GM19452 (cell line): ENCODE measurements at regions not wholly inside any gene's neighbourhood (a gene's known extent, or its start where the extent isn't known, plus 50 kb on each side); places are given as distances from the start of the nearest gene placed in this dataset.

Source experiments
- ATAC-seq: cut with Tn5 transposase; IDR thresholded peaks from one replicate; pipeline ENCODE4 v1.9.1; 2021; ENCODE audit not compliant: unreplicated experiment

GRCh38 chr12:100675432-100675831, 101.9 kb downstream of the GAS2L3 start:
- no peak for ATAC-seq

DNA sequence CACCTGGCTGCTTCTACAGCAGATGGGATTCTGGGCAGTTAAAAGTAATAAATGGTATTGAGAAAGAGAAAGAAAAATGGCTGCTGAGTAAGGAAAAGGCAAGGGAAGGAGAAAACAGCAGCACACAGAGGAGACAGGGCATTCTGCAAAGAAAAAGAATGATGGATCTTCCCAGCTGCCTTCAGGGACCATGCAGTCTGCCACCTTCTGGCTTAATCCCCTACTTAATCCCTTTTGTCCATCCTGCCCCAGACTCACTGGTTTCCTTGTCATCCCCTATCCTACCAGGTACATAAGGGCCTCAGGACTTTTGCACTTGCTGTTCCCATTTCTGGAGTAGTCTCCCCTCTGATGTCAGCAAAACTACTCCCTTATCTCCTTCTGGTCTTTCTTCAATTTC, 107.6 kb downstream of the GAS2L3 start:
- ATAC-seq = no peak

DNA sequence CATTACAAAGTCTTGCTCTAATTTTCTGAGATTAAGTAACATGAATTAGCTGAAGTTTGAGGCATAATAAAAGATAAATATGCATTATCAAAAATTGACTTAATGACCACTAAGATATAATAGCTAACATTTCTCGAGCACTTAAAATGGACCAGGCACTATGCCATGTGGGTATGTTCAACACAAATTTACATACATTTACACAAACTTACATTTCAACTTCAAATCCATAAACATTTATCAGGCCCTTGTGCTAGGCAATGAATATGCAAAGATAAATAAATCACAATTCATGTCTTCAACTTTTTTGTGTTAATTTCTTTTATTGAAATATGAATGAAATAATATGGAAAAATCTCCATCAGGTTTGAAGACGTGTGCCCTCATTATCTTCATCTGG, 108.7 kb downstream of the GAS2L3 start:
- ATAC-seq = no peak

DNA sequence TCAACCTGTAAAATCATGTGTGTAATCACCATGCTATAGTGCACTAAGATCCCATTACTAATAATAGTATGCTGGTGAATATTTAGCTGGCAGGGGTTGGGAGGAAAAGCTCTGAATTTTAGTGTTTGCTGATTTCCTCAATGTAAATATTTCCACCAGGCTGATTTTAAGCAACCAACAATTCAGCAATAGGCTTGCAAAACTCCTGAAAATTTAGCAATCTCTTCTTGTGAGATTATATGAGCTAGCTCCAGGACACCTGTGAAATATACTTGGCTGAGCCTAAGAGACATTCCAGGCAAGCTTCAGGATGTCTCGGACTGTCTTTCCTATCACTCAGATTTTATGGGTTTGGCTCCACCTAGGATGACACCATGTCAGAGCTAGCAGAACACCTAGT, 106.9 kb upstream of the ANO4 start:
- ATAC-seq = no peak

GRCh38 chr12:100688451-100688864, 106.1 kb upstream of the ANO4 start:
- no peak for ATAC-seq

- no peak for ATAC-seq
These were observed 102.1 kb upstream of the ANO4 start for GRCh38 chr12:100692502-100692901.

GRCh38 chr12:100698518-100698917, 96.1 kb upstream of the ANO4 start:
- no peak for ATAC-seq

DNA sequence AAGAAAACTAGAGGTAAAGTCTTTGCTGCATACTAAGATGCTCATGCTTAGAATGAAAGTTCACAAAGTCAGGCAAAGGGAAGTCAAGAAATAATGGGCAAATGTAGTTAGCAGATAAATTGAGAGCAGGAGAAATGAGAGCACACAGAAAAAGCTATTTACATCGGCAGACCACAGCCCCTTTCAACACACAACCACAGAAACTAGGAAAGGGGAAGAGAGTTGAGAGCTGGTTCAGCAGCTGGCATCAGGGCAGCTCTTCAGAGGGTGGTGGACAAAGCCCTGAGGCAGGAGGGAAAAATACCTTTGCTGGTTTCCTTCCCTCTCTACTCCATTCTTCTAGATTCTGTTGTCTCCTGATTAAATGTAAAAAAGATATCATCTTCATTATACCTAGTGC, 95.4 kb upstream of the ANO4 start:
- peak; percentile 84 for ATAC-seq

- no peak for ATAC-seq
These were observed 91.2 kb upstream of the ANO4 start for GRCh38 chr12:100703337-100703736.

- no peak for ATAC-seq
These were observed 90.7 kb upstream of the ANO4 start for GRCh38 chr12:100703868-100704267.

GRCh38 chr12:100706033-100706432, 88.5 kb upstream of the ANO4 start:
- no peak for ATAC-seq

GRCh38 chr12:100708591-100708990, 86.0 kb upstream of the ANO4 start:
- ATAC-seq = no peak

DNA sequence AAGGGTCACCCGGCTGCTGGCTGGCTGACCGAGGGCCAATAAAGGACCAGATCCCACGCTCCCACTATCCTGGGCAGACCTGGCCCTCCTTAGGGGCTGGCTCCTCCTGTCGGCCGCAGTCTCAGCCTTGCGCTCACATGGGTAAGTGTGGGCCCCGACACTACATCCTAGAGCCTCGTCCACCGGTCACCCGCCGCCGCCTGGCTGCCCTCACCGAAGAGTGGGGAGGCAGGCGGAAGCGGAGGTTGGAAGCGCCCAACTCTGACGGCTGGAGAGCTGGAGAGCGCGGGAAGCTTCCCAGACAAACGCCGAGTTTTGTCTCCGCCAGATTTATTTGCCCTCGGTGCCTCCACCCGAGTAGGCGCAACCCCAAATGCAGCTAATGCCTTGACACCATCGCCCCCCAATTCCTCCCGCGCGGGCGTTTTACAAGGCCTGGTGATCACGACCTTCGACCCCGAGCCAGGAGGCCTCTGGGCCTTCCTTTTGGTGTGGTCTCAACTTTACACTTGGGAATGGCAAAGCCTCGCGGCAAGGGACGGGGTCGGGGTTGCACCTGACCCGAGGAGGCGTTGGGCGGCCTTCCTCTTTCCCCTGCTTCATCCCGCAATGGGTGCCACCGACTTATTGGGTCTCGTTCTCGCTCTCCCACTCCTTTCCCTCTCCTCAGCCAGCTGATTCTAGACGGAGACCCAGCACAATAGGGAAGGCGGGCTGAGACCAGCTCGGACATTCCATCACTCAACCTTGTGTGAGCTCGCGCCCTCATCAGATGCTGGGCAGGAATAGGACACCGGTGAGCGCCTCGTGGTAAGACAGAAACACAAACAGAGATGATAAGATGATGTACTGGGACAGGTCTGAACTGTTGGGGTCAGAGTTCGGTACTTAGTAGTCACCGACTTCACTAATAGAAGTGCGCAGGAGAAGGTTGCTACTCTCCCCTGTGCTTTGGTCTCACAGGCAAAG, 78.3 kb upstream of the ANO4 start:
- ATAC-seq = no peak

GRCh38 chr12:100716945-100717732, 77.4 kb upstream of the ANO4 start:
- no peak for ATAC-seq

- no peak for ATAC-seq
These were observed 76.9 kb upstream of the ANO4 start for GRCh38 chr12:100717733-100718067.

GRCh38 chr12:100718187-100718586, 76.4 kb upstream of the ANO4 start:
- ATAC-seq = no peak

- ATAC-seq = no peak
These were observed 74.4 kb upstream of the ANO4 start for GRCh38 chr12:100720016-100720654.

GRCh38 chr12:100721169-100721568, 73.4 kb upstream of the ANO4 start:
- ATAC-seq = no peak

GRCh38 chr12:100724071-100724470, 70.5 kb upstream of the ANO4 start:
- no peak for ATAC-seq

DNA sequence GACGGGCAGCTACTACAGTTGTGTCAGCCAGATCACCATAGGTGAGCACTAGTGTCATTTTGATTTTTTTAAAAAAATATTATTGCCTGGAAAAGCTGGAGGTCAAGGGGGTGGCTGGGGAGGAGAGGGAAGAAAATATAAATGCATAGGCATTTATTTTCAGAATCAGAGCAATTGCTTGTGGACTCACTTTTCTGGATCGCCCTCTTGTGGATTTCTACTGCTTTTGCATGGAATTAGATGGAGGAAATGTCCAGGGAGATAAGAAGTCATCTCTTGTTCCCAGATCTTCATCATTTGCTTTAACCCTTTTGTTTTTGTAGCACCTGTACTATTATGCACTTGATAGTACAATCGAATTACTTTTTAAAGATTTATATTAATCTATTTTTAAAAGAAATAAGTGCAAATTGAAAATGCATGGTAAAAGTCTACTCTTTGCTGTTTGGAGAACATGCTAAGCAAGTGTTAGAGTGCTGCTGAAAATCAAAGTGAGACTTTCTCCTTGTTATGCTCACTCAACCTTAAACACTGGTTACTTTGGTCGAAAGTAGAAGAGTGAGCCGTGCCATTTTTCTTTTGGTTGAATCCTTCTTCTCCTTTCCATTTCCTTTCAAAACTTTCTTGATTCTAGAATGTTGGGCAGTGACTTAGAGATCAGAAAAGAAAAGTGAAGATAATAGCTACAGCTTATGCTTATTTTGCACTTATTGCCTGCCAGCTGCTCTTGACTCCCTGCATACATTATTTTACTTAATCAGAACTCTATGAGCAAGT, 60.6 kb upstream of the ANO4 start:
- peak; percentile 64 for ATAC-seq

DNA sequence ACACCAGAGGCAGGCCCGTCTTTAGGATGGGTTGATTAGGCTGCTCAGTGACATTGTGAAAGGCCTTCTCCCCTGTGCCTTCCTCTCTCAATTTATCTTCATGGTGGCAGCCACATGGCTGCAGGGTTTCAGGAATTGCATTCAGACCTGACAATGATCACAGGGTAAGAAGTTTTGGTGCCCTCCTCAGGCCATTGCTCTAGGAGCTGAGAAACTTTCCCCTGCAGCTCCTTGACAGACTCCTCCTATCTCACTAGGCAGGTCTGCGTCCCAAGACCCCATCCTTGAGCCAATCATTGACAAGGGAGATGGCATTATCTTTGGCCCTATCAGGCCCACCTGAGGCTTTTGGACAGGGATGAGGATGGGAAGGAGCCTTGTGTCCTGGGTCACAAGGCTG, 57.4 kb upstream of the ANO4 start:
- no peak for ATAC-seq
